ENCODE measurements at regions not wholly inside any gene's neighbourhood (a gene's known extent, or its start where the extent isn't known, plus 50 kb on each side); places are given as distances from the start of the nearest gene placed in this dataset.
"Not testable (repeated sequence)": the region's sequence is repeated elsewhere in the genome, so short reads cannot be mapped to it uniquely, and the experiment has no call there.

DNA sequence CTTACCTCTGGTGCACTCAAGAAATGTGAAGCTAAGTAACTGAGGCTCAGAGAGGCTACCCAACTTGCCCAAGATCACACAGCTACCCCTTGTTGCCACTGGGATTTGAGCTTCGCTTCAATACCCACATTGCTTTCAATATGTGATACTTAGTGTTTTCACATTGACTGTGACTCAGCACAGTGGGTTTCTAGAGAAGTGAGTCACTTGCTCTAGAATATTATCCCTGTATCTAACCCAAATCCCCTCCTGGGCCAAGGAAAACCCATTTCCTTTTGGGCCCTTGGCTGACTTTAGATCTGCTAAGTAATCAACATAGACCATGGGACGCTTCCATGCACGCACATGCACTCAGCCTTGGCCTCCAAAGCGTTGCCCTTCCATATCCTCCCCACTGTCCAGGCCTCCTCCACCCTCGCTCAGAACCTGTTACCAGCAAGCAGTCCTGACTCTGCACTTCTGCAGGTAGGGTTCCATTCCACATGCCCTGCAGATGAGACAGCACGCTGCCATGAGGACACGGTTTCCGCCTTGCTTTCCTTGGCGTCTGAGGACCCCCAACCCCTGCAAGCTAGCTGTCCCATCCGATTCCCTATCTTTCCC, 87.7 kb upstream of the CHST15 start:
- DNase-seq (ENCODE audit: low spot score) = no peak

DNA sequence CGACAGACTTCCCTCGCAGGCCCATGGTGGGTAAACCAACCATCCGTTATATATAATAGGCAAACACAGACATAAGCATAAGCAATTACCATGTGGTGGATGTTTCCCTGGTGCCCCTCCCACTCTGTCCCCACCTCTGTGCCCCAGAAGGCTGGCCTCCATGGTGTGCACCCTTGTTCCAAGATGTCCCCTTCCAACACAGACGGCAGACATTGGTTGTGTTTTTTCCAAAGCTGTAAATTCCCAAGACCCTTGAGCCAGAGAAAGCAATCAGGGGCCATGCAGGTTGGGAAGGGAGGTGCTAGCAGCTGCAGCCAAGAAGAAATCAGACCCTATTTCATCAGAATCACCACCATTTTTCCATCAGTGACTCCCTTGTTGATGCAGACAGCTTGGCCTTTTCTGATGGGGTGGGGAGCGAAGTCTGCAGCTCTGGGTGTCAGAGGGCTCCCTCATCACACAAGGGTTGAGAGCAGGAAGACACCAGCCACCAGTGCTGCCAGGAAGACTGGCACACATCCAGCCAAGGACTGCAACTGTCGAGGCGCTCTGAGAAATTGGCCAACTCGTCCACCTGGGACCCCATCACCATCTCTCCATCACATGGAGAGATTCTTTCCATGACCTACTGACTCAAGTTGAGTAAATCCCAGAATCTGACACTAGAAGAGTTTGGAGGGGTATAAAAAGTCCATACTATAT, 86.8 kb upstream of the CHST15 start:
- DNase-seq (ENCODE audit: low spot score) = no peak

DNA sequence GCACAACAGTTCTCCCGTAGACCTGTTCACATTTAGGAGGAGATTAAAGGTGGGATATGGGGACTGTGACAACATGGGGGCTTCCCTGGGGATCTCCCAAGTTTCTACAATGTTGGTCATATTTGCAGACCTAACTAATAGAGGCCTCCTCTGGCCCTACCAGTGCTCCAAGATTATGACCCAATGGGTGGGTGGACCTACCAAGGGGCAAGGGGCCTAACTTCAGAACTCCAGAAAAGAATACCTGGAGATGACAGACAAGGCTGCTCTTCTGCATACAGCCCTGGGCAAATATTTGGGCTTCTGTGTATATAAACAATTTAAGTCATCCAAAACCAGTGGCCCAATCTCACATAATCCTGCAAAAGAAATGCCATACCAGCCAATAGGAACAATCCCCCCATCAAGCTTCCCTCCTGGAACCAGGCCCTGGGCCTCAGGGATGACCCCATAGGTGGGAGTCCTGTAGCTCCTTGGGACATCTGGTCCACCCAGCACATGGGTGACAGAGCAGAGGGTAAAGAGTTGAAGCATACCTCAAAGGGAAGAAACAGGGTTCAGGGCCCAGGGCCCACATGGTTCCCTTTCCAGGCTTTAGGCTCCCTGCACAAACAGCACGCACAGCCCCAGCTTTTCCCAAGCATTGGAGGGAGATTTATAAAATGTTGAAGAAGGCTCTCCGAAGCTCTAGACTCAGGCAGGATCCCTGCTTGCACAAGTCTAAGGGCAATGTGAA, 86.1 kb upstream of the CHST15 start:
- no peak for DNase-seq (ENCODE audit: low spot score)

DNA sequence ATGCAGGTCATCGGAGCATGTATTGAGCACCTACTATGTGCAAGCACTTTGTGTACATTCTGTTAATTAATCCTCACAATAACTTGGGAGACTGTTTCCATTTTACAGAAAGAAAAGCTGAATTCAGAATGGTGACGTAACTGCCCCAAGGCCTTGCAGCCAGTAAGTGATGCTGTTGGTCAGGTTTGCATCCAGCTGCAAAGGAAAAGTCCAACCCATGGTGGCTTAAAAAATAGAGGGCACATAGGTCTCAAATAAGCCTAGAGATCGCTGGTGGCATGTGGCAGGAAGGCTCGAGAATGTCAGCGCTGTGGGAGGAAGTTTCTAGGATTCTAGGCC, 83.8 kb upstream of the CHST15 start:
- no peak for DNase-seq (ENCODE audit: low spot score)

DNA sequence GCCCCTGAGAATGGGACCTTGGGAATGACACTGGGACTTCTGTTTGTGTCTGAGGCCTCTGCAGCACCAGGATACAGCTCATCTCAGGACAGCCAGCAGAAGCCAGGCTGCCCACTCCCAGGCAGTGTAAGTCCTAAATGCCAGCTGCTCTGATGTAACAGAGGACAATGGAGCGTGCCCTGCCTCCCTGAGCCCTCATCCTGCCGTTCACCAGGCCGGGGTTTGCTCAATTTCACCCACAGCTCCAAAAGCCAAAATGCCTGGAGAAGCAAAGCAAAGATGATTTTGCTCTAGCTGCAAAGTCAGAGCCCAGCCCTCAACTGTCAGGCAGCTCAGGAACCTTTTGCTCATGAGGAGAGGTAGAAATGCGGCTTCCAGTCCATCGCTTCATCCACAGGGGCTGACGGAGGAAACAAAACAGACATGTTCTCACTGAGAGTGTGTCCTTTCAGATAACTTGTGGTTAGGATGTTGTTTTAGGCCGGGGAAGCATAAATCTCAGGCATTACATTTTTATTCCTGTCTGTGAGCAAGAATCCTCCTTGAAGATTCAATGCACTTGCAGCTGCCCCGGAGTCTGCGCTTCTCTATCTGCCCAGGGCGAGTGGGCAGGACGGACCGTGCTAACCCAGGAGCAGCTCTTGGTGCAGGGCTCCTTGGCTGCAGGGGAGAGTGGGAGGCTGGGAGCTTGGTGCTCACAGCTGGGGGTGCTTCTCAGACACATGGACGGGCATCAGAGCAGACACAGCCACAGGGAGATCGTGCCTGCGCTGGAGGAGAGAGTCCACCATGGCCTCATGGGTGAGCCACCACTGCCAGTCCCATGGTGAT, 83.2 kb upstream of the CHST15 start:
- no peak for DNase-seq (ENCODE audit: low spot score)

DNA sequence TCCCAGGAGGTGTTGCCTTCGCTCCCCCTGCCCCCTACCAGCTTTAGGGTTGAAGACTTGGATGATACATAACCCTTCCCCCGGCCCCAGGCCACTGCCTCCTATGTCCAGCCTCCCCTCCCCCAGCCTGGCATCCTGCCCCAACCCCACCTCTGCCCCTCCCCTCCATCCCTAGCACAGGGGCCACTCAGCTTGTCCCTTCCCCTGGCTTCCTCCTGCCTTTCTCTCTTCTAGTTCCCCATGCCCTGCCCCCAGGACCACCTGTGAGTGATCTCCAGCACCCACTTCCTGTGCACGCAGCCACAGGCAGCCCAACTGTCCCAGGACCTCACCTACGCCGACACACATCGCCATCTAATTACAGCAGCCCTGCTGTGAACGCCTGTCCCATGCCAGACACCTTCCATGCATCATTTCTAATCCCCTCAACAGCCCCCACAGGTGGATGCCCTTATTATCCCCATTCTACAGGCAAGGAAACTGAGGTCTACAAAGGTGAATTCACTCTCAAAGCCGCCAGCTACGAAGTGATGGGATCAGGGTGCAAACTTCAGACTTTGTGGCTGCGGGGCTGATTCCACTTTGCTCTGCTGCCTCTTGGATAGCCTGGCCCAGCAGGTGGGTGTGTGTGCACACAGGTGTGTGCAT, 82.4 kb upstream of the CHST15 start:
- no peak for DNase-seq (ENCODE audit: low spot score)

DNA sequence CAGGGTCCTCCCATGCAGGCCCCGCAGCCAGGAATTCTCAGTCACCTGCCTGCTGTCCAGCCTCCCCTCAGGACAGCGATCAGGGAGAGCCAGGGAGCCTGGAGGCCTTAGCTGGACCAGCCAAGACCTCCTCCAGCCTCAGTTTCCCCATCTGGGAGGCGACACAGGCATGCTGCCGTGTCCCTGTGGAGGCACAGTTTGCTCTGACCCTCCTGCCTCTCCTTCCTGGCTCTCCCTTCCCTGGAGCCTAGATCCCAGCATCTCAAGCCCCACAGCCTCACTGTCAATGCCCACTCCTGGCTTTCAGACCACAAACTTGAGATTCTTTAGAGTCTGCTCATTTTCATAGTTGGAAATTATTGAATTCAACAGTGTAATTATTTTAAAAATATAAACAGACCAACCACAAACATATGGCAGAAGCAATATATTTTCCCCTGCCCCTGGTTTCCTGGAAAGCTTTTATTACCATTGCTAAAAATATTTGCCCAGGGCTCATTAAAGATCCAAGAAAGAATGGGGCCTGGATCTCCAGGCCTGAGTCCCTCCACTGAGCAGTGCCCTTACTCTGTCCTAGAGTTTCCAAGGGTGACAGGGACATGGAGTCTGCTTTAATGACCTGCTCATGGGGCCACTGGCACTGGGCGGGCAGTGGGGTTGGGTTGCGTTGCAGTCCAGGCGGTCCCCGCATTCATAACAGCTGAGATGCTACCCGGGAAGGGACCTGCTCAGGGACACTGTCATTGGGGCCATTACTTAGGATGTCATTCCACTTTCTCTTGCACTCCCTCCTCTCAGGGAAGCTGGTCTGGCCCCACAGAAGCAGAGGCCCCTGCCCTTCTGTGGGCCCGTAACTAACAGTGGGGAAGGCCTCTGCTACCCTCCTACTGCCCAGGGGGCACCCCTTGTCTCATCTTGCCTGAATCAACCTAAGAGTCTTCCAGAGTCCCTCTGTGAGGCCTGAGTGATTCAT, 81.6 kb upstream of the CHST15 start:
- no peak for DNase-seq (ENCODE audit: low spot score)

DNA sequence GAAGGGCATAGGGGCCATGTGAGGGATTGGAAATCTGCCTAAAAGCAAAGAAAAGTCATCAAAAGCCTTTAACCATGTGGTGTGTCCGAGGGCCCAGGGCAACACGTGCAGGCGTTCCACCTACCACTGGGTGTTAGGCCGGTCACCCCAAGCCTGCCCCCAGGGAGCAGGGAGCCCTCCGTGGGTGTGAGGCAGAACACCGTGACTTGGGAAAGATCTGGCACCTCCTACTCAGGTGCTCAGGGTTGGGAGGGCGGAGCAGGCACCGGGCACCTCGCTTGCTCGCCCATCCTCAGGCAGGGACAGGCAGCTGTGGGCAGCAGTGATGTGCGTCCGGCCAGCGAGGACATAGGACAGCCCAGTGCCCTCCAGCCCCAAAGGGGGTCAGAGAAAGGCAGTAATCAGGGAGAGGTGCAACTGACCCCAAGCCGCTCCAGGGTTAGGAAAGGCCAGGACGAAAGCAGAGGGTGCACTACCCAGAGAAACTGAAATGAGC, 80.7 kb upstream of the CHST15 start:
- DNase-seq (ENCODE audit: low spot score) = no peak

DNA sequence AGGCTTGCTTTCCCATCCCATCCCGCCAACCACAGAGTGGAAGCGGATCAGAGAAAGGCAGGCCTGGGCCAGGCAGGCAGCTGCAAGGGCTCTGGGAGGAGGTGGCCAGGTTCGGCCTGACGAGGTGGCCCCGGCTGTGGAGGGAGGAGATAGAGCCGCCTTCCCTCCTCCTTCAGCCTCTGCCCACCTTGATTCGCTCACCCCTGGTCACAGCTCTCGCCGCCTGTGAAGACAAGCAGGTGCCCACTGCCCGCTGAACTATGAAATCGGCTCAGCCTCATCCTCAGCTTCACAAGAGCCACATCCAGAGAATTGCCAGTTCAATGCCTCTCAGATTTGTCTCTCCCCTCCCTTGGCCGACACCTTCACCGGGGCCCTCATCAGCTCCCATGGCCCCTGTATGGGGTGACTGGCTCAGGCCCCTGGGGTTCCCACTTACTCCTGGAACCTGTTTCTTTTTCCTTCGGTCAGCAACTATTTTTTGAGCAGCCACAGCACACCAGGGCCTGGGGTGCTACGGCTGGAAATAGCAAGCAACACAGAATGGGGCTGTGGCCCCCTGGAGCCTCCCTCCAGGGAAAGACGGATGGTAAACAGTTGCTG, 80.0 kb upstream of the CHST15 start:
- no peak for DNase-seq (ENCODE audit: low spot score)

DNA sequence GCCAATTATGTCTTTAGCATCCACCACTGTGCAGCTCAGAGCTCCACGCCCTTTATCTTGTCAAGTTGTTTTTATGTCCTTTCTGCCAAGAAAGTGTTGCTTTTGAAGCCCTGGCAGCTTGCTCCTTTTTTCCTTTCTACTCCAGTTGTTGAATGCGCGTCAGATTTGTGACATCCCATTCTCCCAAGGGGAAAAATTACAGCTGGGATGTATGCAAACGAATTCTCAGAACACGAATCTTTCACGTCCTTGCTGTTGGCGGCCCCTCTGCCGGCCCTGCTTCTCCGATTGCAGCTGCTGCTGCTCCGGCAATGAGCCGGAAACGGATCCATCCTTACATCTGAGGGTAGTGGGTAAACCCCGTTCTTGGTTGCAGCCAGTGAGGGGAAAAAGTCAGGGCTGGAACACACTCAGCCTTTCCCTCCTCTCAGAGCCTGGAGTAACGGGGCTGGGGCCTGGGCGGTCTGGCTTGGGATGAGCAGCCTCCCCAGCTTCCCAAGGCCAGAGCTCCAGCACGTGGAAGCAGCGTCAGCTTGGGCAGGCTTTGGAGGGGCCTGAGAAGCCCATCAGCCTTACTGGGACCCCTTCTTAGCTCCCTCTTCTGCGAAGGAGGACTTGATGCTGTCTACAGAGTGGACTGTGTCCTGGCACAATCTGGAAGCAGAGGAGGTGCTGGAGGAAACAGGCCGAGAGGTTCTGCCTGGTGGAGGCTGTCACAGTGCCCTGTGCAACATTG, 79.0 kb upstream of the CHST15 start:
- no peak for DNase-seq (ENCODE audit: low spot score)

DNA sequence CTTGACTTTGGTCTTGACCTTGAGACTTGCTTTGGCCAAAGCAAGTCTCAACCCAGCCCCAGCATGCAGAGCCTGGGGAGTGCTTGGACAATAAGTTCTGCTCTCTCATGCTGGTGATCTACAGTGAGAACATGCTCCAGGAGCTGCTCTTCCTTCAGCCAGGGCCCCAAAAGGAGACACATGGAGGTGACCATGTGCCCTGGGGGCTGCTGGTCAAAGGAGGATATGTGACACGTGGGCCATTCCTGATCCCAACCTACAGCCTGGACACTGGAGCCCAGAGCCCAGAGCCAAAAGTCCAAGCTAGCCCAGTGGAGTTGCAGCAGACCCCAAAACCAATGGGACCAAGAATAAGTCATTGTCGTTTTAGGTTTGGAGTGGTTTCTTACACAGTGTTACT, 78.2 kb upstream of the CHST15 start:
- no peak for DNase-seq (ENCODE audit: low spot score)

DNA sequence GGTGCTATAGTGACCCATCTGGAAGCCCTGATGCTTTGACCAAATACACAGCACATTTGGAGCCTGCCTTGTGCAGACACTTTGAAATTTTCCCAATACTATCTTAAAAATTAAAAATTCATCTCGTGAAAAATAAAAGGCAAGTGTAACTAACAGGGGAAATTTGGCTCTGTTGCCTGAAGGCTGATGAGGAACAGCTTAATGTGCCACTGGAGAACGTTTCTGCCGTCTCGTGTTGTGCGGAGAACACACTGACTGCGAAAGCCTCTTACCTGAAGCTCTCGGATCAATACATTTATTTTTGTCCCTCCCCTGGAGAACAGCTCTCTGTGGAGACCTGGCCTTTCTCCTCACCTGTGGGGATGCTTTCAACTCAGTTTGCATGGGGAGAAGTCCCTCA, 77.2 kb upstream of the CHST15 start:
- no peak for DNase-seq (ENCODE audit: low spot score)

DNA sequence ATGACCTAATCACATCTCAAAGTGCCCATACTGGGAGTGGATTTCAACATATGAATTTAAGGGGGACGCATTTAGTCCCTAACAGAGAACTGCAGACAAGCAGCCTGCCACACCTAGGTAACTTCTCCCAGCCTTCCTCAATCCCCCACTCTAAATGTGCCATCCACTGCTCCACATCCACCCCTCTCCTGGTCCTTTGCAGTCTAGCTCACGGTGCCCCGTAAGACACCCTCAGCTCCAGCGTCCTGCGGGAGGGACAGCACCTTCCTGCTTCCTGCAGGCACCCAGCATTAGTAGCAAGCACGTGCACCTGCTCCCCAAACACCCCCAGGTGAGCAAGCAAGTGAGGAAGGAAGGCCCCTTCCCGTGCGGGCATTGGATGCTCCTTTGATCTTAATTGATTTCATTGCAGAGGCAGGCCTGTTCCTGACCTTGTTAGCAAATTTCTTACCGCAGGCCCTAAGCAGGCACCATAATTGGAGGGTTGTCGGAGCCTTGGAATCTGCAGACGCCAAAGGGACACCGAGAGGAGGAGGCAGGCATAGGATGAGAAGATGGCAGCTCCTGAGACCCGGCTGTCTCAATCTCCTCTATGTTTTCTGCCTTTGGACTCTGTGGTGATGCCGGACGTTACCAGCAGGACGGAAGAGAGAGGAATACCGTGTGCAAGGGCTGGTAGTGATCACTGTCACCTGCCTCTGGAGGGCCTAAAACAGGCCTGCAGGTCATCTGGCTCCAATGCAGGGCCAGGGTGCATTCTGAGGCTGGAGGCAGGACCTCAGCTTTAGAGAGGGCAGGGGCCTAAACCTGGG, 75.8 kb upstream of the CHST15 start:
- DNase-seq (ENCODE audit: low spot score) = no peak

DNA sequence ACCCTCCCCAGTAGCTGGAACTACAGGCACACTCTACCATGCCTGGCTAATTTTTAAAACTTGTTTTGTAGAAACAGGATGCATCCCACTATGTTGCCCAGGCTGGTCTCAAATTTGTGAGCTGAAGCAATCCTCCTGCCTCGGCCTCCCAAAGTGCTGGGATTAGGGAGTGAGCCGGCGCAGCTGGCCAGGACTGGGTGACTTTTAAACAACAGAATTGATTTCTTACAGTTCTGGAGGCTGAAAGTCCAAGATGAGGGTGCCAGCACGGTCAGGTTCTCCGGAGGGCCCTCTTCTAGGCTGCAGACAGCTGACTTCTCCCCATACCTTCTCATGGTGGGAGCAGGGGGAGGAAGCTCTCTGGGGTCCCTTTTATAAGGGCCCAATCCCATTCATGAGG, 75.2 kb upstream of the CHST15 start:
- DNase-seq (ENCODE audit: low spot score) = no peak

DNA sequence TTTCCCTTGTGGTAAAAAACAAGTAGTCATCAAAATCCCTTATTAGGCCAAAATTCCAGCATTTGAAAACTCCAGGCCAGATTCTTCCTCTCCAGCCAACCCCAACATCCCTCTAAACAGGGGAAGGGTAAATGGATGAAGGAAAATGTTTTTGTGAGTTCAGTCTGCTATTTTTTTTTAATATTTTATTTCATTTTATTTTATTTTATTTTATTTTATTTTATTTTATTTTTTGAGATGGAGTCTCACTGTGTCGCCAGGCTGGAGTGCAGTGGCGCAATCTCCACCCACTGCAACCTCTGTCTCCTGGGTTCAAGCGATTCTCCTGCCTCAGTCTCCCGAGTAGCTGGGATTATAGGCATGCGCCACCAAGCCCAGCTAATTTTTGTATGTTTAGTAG, 74.5 kb upstream of the CHST15 start:
- DNase-seq (ENCODE audit: low spot score) = not testable (repeated sequence)

DNA sequence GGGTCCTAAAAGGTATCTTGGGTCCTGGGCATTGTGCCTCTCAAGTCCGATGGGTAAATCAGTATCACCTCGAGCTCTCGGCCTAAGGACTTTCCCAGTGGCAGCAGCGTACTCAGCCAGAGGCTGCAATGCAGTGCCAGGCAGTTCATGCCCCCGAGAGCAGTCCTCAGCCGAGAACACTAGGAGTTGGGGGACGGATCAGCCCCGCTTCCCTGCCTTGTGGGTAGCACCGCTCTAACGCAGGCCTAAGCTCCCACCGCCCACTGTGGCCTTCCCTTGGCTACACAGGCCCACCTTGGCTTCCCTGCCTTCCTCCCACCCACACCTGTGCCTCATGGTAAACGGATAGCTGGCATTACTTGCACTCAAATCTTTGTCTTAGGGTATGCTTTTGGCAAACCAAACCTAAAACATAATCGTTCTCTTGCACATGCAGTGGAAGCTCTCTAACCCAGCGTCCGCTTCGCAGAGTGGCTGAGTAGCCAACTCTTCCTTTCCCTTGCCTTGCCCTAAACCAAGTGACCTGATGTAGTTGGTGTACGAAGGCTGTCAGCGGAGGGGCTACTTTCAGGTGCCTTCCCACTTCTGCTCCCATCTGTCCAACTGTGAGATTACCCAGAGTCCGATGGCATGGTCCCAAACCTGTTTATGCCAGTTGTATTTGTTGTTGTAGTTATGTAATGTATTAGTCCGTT, 73.2 kb upstream of the CHST15 start:
- no peak for DNase-seq (ENCODE audit: low spot score)

DNA sequence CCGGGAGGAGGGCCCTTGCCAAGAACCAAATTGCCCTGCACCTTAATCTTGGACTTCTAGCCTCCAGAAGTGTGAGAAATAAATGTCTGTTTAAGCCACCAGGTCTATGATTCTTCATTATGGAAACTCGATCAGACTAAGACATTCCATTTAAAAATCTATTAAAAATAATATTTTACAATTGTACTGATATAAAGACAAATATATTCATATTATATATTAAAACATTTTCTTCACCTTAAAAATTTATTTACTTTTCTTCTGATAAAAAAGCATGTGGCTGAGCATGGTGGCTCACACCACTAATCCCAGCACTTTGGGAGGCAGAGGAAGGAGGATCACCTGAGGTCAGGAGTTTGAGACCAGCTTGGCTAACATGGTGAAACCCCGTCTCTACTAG, 72.4 kb upstream of the CHST15 start:
- DNase-seq (ENCODE audit: low spot score) = no peak

DNA sequence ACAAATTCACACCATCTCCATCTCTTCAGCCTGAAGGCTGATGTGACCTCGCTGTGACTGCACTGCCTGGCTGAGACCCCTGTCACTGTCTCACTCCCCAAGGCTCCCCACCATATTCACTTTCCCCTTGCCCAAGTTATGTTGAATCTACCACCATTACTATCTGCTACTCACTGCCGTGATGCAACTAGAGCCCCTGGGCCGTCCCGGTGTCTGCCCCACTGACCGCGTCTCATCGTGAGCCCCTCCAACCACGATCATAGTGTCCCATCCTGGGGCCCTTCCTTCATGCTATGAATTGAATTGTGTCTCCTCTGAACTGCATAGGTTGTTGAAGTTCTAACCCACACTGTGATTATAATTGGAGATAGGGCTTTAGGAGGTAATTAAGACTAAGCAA, 71.9 kb upstream of the CHST15 start:
- DNase-seq (ENCODE audit: low spot score) = no peak
